SK-N-SH treated with all-trans-retinoic acid at 6 μM for 48 hours (cell line): ENCODE measurements at regions not wholly inside any gene's neighbourhood (a gene's known extent, or its start where the extent isn't known, plus 50 kb on each side); places are given as distances from the start of the nearest gene placed in this dataset.

ENCODE experiments used
- ARNTL ChIP-seq: fragments of 450-650 bp; formaldehyde crosslinking; IDR thresholded peaks from 2 replicates; pipeline ENCODE4 v1.5.0; 2020; ENCODE audit warnings: low read depth, mild to moderate bottlenecking, moderate library complexity, borderline replicate concordance
- BACH2 ChIP-seq: fragments of 250-450 bp; sonication (Bioruptor Pico); IDR thresholded peaks from 2 replicates; pipeline ENCODE4 v1.9.0; 2021; ENCODE audit warnings: mild to moderate bottlenecking, borderline replicate concordance
- ISL1 ChIP-seq: fragments of 250-450 bp; sonication (Bioruptor Pico); IDR thresholded peaks from 2 replicates; pipeline ENCODE4 v2.1.2; 2022; ENCODE audit warnings: mild to moderate bottlenecking, moderate library complexity
- RARB ChIP-seq: fragments of 250-450 bp; sonication (Bioruptor Pico); IDR thresholded peaks from 2 replicates; pipeline ENCODE4 v1.8.0; 2021; ENCODE audit warnings: mild to moderate bottlenecking, moderate library complexity
- SNAI2 ChIP-seq: fragments of 250-450 bp; sonication (Bioruptor Pico); IDR thresholded peaks from 2 replicates; pipeline ENCODE4 v1.5.0; 2020; ENCODE audit warnings: mild to moderate bottlenecking, moderate library complexity
- TOX ChIP-seq: fragments of 250-450 bp; sonication (Bioruptor Pico); IDR thresholded peaks from 2 replicates; pipeline ENCODE4 v1.8.0; 2021; ENCODE audit warnings: mild to moderate bottlenecking, moderate library complexity, borderline replicate concordance
- ZFP3 ChIP-seq: fragments of 250-450 bp; sonication (Bioruptor Pico); IDR thresholded peaks from 2 replicates; pipeline ENCODE4 v1.5.0; 2020; ENCODE audit warnings: mild to moderate bottlenecking, moderate library complexity
- ZFP30 ChIP-seq: fragments of 450-650 bp; formaldehyde crosslinking; IDR thresholded peaks from 2 replicates; pipeline ENCODE4 v1.5.0; 2022; ENCODE audit warnings: mild to moderate bottlenecking, moderate library complexity
- TF ChIP-seq, protein P1 (sequence below): fragments of 250-450 bp; sonication (Bioruptor Pico); IDR thresholded peaks from 2 replicates; pipeline ENCODE4 v1.8.0; 2020; ENCODE audit warnings: mild to moderate bottlenecking, moderate library complexity, borderline replicate concordance
- TF ChIP-seq, protein P2 (sequence below): fragments of 250-450 bp; sonication (Bioruptor Pico); IDR thresholded peaks from 2 replicates; pipeline ENCODE4 v1.5.1; 2020; ENCODE audit warnings: low read depth, mild to moderate bottlenecking, moderate library complexity

DNA sequence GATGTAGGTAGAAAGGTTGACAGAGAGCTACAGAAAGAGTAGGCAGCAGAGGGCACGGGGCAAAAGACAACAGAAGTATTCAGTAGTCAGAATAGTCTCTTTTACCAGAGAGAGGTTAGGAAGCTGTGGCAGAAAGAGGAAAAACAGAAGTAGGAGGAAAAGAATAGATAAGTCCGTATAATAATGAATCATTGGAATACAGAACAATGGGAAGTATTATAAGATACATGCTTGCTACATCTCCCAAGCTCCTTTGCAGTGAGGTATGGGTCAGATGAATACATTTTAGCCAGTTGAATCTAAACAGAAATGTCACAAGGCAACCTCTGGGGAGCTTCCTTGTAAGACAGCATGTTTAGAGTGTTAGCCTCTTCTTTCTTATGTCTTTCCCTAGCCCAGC, 570.5 kb upstream of the CITED2 start:
- TF ChIP-seq, protein P1, sequence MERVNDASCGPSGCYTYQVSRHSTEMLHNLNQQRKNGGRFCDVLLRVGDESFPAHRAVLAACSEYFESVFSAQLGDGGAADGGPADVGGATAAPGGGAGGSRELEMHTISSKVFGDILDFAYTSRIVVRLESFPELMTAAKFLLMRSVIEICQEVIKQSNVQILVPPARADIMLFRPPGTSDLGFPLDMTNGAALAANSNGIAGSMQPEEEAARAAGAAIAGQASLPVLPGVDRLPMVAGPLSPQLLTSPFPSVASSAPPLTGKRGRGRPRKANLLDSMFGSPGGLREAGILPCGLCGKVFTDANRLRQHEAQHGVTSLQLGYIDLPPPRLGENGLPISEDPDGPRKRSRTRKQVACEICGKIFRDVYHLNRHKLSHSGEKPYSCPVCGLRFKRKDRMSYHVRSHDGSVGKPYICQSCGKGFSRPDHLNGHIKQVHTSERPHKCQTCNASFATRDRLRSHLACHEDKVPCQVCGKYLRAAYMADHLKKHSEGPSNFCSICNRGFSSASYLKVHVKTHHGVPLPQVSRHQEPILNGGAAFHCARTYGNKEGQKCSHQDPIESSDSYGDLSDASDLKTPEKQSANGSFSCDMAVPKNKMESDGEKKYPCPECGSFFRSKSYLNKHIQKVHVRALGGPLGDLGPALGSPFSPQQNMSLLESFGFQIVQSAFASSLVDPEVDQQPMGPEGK (CRISPR knock-in tag), result no peak
- TF ChIP-seq RARB (CRISPR knock-in tag) (no peak), BACH2 (CRISPR knock-in tag) (no peak), ZFP3 (CRISPR knock-in tag) (no peak), TOX (CRISPR knock-in tag) (no peak), SNAI2 (CRISPR knock-in tag) (no peak), ARNTL (CRISPR knock-in tag) (no peak), ISL1 (no peak), ZFP30 (CRISPR knock-in tag) (no peak)
- TF ChIP-seq, protein P2, sequence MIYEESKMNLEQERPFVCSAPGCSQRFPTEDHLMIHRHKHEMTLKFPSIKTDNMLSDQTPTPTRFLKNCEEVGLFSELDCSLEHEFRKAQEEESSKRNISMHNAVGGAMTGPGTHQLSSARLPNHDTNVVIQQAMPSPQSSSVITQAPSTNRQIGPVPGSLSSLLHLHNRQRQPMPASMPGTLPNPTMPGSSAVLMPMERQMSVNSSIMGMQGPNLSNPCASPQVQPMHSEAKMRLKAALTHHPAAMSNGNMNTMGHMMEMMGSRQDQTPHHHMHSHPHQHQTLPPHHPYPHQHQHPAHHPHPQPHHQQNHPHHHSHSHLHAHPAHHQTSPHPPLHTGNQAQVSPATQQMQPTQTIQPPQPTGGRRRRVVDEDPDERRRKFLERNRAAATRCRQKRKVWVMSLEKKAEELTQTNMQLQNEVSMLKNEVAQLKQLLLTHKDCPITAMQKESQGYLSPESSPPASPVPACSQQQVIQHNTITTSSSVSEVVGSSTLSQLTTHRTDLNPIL, result no peak
